ENCODE measurements at regions not wholly inside any gene's neighbourhood (a gene's known extent, or its start where the extent isn't known, plus 50 kb on each side); places are given as distances from the start of the nearest gene placed in this dataset.

DNA sequence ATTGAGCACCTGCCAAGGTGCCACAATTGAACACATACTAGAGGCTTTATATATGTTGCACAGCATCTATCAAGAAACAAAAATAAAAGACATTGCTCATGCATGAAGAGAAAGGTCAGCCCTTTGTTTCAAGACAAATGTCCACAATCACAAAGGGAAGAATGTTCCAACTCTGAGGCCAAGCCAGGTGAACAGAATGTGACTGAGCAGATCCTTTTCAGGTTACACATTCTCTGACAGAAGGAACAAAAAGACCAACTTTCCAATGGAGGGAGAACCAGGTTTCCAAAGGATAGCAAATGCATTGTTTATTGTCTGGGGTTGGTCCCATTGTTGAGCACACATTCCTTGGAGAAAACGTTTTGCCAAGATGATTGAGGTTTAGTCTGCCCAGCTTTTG lies 50.2 kb upstream of the FAM174B start:
- no peak for DNase-seq (ENCODE audit: extremely low spot score)
- CTCF ChIA-PET: no interaction called here
- POLR2A ChIA-PET: no interaction called here
- TF ChIP-seq, protein P1, sequence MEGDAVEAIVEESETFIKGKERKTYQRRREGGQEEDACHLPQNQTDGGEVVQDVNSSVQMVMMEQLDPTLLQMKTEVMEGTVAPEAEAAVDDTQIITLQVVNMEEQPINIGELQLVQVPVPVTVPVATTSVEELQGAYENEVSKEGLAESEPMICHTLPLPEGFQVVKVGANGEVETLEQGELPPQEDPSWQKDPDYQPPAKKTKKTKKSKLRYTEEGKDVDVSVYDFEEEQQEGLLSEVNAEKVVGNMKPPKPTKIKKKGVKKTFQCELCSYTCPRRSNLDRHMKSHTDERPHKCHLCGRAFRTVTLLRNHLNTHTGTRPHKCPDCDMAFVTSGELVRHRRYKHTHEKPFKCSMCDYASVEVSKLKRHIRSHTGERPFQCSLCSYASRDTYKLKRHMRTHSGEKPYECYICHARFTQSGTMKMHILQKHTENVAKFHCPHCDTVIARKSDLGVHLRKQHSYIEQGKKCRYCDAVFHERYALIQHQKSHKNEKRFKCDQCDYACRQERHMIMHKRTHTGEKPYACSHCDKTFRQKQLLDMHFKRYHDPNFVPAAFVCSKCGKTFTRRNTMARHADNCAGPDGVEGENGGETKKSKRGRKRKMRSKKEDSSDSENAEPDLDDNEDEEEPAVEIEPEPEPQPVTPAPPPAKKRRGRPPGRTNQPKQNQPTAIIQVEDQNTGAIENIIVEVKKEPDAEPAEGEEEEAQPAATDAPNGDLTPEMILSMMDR (IDR thresholded peaks at IDR 0.05; ENCODE audit: control extremely low read depth, extremely low read depth, low read depth, missing control alignments): no peak

DNA sequence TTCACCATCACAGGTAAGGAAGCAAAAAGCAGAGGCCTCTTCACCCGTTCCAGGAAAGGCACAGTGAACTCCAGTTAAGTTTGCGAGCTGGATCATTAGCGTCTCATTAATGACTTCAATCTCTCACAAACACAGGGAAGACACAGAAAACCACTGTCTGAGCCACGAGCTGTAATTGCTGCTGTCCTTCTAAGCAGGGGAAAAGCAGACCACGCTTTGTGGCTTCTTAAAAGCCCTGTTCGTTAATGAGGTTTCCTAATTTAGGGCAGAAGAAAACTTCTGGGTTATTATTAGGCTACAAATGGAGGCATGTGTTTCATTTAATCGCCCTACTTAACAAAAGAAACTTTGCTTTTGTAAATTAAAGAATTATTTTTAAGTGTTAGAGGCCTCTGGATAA lies 50.6 kb upstream of the FAM174B start:
- POLR2A ChIA-PET: no interaction called here

DNA sequence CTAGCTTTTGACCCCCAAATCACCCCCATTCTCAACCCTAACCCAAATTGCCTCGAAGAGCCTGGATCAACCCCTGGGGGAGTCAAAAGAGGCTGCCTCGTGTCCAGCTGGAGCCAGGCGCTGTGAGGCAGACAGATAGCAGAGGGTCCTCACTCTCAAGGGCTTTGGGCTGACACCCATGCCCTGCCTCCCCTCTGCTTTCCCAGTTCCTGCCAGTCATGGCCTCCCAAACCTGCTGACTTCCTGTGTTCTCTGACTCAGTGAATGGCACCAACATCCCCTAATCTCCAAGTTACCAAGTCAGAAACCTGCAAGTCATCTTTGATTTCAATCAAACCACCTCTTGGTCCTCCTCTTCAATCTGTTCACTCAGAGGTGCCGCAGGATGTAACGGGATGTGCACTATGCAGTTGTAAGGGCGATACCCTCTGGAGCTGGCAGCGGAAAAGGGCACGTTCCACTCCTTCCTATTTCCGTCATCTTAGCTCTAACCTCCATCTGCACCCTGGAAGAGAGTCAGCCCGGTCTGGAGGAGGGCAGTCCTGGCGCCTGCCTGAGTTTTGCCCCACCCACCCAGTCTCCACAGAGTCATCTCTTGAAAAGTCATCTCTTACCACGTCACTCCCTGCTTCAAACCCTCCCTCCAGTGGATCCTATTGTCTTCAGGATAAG lies 52.4 kb upstream of the FAM174B start:
- ChIA-PET POLR2A (no interaction called here), CTCF (interaction anchor here (1.0 to 2.2 kb wide), 4 partner anchors 8 to 96 kb away, joined by 3 to 6 read pairs (median 4); no protein-coding TSS in a partner anchor)
- TF ChIP-seq, protein P1 (IDR thresholded peaks at IDR 0.05; ENCODE audit: control extremely low read depth, extremely low read depth, low read depth, missing control alignments): no peak
- no peak for DNase-seq (ENCODE audit: extremely low spot score)

More for the DNA sequence above, 50.6 kb upstream of the FAM174B start:
- CTCF ChIA-PET: interaction anchor here (0.7 to 2.2 kb wide), 2 partner anchors 8 to 94 kb away, joined by 4 to 6 read pairs; no protein-coding TSS in a partner anchor
- TF ChIP-seq, protein P1 (IDR thresholded peaks at IDR 0.05; ENCODE audit: control extremely low read depth, extremely low read depth, low read depth, missing control alignments): no peak
- DNase-seq (ENCODE audit: extremely low spot score): no peak

DNA sequence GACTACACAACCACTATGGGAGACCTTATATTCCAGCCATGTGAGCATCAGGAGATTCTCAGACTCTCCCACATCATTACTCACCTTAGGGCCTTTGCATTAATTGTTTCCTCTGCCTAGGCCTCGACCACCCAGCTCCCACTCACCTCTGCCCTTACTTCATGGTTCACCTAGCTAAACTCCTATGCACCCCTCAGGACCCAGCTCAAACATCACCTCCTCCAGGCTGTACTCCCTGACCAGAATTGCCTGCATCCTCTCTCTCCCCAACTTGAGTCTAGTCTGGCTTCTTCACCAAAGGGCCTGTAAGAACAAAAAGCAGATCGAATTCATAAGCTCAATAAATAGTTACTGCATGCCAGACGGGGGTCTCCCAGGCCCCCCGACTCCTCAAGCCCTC lies 53.1 kb upstream of the FAM174B start:
- CTCF ChIA-PET: interaction anchor here (1.0 to 2.8 kb wide), 6 partner anchors 9 to 187 kb away, joined by 3 to 8 read pairs (median 4); no protein-coding TSS in a partner anchor
- POLR2A ChIA-PET: no interaction called here
- no peak for DNase-seq (ENCODE audit: extremely low spot score)
- TF ChIP-seq, protein P1 (IDR thresholded peaks at IDR 0.05; ENCODE audit: control extremely low read depth, extremely low read depth, low read depth, missing control alignments): no peak

DNA sequence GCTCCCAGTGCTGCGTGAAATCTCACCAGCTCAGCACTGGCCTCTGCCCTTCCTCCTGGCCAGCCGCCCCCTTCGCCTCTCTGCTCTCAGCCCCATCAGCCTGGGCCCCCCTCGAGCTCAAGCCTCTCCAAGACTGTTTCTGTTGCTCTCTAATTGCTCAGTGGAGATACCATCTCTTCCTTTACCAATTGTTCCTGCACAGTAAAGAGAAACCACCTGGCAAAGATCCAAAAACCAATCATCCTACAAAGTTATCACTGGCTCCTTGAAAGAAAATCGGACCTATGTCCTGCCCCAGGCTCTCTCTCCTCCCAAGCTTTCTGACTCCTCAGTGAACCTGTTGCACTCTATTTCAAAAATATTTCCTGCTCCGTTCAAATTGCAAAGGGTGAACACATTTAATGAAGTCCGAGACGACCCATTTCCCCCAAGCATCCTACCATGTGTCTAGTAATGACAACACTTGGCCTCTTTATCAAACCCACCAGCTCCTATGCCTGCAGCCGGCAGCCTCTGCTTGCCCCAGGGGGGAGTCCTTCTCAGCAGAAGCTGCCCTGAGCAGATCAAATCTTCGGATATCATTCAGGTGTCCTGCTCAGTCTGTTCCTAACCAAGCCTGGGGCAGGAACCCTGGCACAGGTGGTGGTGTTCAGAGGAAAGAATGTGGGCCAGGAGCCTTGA lies 53.7 kb upstream of the FAM174B start:
- ChIA-PET CTCF (interaction anchor here (1.0 to 2.8 kb wide), 8 partner anchors 8 to 612 kb away, joined by 3 to 8 read pairs (median 4); no protein-coding TSS in a partner anchor), POLR2A (no interaction called here)
- DNase-seq (ENCODE audit: extremely low spot score): no peak
- TF ChIP-seq, protein P1 (IDR thresholded peaks at IDR 0.05; ENCODE audit: control extremely low read depth, extremely low read depth, low read depth, missing control alignments): no peak

DNA sequence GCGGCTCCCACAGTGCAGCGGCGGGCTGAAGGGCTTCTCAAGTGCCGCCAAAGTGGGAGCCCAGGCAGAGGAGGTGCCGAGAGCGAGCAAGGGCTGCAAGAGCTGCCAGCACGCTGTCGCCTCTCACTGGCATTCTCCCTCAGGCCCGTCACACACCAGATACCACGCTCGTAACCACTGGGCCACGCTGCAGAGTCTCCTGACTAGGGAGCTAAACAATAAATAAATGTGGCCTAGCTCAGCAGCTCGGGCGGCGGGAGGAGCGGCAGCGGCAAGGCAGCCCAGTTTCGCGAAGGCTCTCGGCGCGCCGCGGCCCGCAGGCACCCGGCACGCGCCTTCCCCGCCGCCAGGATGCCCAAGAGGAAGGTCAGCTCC lies 55.9 kb upstream of the FAM174B start:
- DNase-seq (ENCODE audit: extremely low spot score): no peak
- TF ChIP-seq, protein P1 (IDR thresholded peaks at IDR 0.05; ENCODE audit: control extremely low read depth, extremely low read depth, low read depth, missing control alignments): no peak
- ChIA-PET CTCF (interaction anchor here (1.1 to 2.8 kb wide), 2 partner anchors 10 to 190 kb away, joined by 3 to 8 read pairs; no protein-coding TSS in a partner anchor), POLR2A (no interaction called here)

All from GM10248 (cell line).